HG03342 (cell line): ENCODE measurements at regions not wholly inside any gene's neighbourhood (a gene's known extent, or its start where the extent isn't known, plus 50 kb on each side); places are given as distances from the start of the nearest gene placed in this dataset.
"Not testable (repeated sequence)": the region's sequence is repeated elsewhere in the genome, so short reads cannot be mapped to it uniquely, and the experiment has no call there.

Experiments used
- ATAC-seq: cut with Tn5 transposase; IDR thresholded peaks from one replicate; pipeline ENCODE4 v1.9.1; 2021; ENCODE audit warnings: mild to moderate bottlenecking, moderate library complexity; ENCODE audit not compliant: unreplicated experiment

- not testable (repeated sequence) for ATAC-seq
Observed at GRCh38 chr7:119968411-119968810, 304.6 kb upstream of the KCND2 start.

- no peak for ATAC-seq
Observed at GRCh38 chr7:119969054-119969453, 303.9 kb upstream of the KCND2 start.

GRCh38 chr7:119969763-119970162, 303.2 kb upstream of the KCND2 start:
- ATAC-seq: no peak

- ATAC-seq: no peak
Observed at GRCh38 chr7:119974972-119975371, 298.0 kb upstream of the KCND2 start.

- ATAC-seq: no peak
Observed at GRCh38 chr7:119982884-119983283, 290.1 kb upstream of the KCND2 start.

- no peak for ATAC-seq
Observed at GRCh38 chr7:119983468-119983867, 289.5 kb upstream of the KCND2 start.

GRCh38 chr7:119984247-119984646, 288.7 kb upstream of the KCND2 start:
- ATAC-seq: no peak

- no peak for ATAC-seq
Observed at GRCh38 chr7:119988401-119988800, 284.6 kb upstream of the KCND2 start.

GRCh38 chr7:119994928-119995327, 278.0 kb upstream of the KCND2 start:
- no peak for ATAC-seq

GRCh38 chr7:119996634-119997033, 276.3 kb upstream of the KCND2 start:
- no peak for ATAC-seq

GRCh38 chr7:119999738-120000475, 273.1 kb upstream of the KCND2 start:
- ATAC-seq: no peak

GRCh38 chr7:120005720-120006119, 267.3 kb upstream of the KCND2 start:
- no peak for ATAC-seq

GRCh38 chr7:120014301-120014700, 258.7 kb upstream of the KCND2 start:
- ATAC-seq: not testable (repeated sequence)

GRCh38 chr7:120014925-120015465, 258.0 kb upstream of the KCND2 start:
- ATAC-seq: no peak

GRCh38 chr7:120021085-120021484, 251.9 kb upstream of the KCND2 start:
- ATAC-seq: no peak

- ATAC-seq: no peak
Observed at GRCh38 chr7:120023494-120024167, 249.3 kb upstream of the KCND2 start.

- ATAC-seq: no peak
Observed at GRCh38 chr7:120028636-120029035, 244.3 kb upstream of the KCND2 start.

GRCh38 chr7:120030876-120031275, 242.1 kb upstream of the KCND2 start:
- ATAC-seq: no peak

GRCh38 chr7:120033114-120033513, 239.9 kb upstream of the KCND2 start:
- no peak for ATAC-seq

- ATAC-seq: no peak
Observed at GRCh38 chr7:120039138-120039537, 233.8 kb upstream of the KCND2 start.

GRCh38 chr7:120041798-120042197, 231.2 kb upstream of the KCND2 start:
- ATAC-seq: no peak

GRCh38 chr7:120043250-120043649, 229.7 kb upstream of the KCND2 start:
- no peak for ATAC-seq
